ENCODE measurements at regions not wholly inside any gene's neighbourhood (a gene's known extent, or its start where the extent isn't known, plus 50 kb on each side); places are given as distances from the start of the nearest gene placed in this dataset.
"Not testable (repeated sequence)": the region's sequence is repeated elsewhere in the genome, so short reads cannot be mapped to it uniquely, and the experiment has no call there.

- TF ChIP-seq ZSCAN4 (tag by site-specific recombination; IDR thresholded peaks at IDR 0.05) (no peak), KLF1 (tag by site-specific recombination; IDR thresholded peaks at IDR 0.05) (no peak), ZNF600 (tag by site-specific recombination; IDR thresholded peaks at IDR 0.05) (no peak), REPIN1 (tag by site-specific recombination; IDR thresholded peaks at IDR 0.05; ENCODE audit: low read depth) (no peak)
These were observed 970.9 kb downstream of the TAF11L14 start (continued) for GRCh38 chr5:18605186-18605585.

GRCh38 chr5:18607570-18607969 lies 973.3 kb downstream of the TAF11L14 start:
- Histone ChIP-seq H3K27ac (ENCODE audit: extremely low read depth, low read depth, low read length) (no peak overlapping the region), H3K36me3 (ENCODE audit: control insufficient read depth in 2 of 2, insufficient read depth in 1 of 2, low read length in 2 of 2) (no peaks in the 10 kb centered on the region), H3K9me3 (ENCODE audit: control insufficient read depth, insufficient read depth, low read depth, low read length) (no peaks in the 10 kb centered on the region), H3K4me1 (ENCODE audit: control insufficient read depth, insufficient read depth, low read length) (no peaks in the 10 kb centered on the region), H3K4me3 (ENCODE audit: low read depth, low read length) (no peak overlapping the region)
- CTCF ChIA-PET: no interaction called here
- POLR2A ChIA-PET: no interaction called here
- TF ChIP-seq ZNF449 (tag by site-specific recombination; IDR thresholded peaks at IDR 0.05): no peak
- no peak for TF ChIP-seq ZBTB7A (tag by site-specific recombination; IDR thresholded peaks at IDR 0.05; ENCODE audit: low read depth)
- no peak for TF ChIP-seq GLI2 (tag by site-specific recombination; IDR thresholded peaks at IDR 0.05; ENCODE audit: borderline replicate concordance, low read depth)
- TF ChIP-seq ZBTB49 (tag by site-specific recombination; IDR thresholded peaks at IDR 0.05; ENCODE audit: low read depth): no peak
- no peak for TF ChIP-seq ZNF132 (tag by site-specific recombination; IDR thresholded peaks at IDR 0.05; ENCODE audit: borderline replicate concordance)
- no peak for TF ChIP-seq KLF17 (tag by site-specific recombination; IDR thresholded peaks at IDR 0.05)
- TF ChIP-seq ZNF830 (tag by site-specific recombination; IDR thresholded peaks at IDR 0.05; ENCODE audit: low read depth): no peak
- TF ChIP-seq ZNF777 (tag by site-specific recombination; IDR thresholded peaks at IDR 0.05; ENCODE audit: borderline replicate concordance): no peak
- no peak for TF ChIP-seq ZSCAN5A (tag by site-specific recombination; IDR thresholded peaks at IDR 0.05)
- no peak for TF ChIP-seq ZIC2 (tag by site-specific recombination; IDR thresholded peaks at IDR 0.05)

GRCh38 chr5:18617191-18617590 lies 982.9 kb downstream of the TAF11L14 start:
- H3K9me3 ChIP-seq (ENCODE audit: control insufficient read depth, insufficient read depth, low read depth, low read length); CTCF ChIA-PET; POLR2A ChIA-PET; H3K4me3 ChIP-seq (ENCODE audit: low read depth, low read length); H3K36me3 ChIP-seq (ENCODE audit: control insufficient read depth in 2 of 2, insufficient read depth in 1 of 2, low read length in 2 of 2); H3K27ac ChIP-seq (ENCODE audit: extremely low read depth, low read depth, low read length); H3K4me1 ChIP-seq (ENCODE audit: control insufficient read depth, insufficient read depth, low read length): not testable (repeated sequence)
- peak; percentile 88 for TF ChIP-seq ZNF707 (tag by site-specific recombination; IDR thresholded peaks at IDR 0.05)

All from HEK293 (cell line).